Endothelial cell of umbilical vein (primary cell): ENCODE measurements at regions not wholly inside any gene's neighbourhood (a gene's known extent, or its start where the extent isn't known, plus 50 kb on each side); places are given as distances from the start of the nearest gene placed in this dataset.

Experiments used
- BruUV-seq: library from RNA; stranded (reverse); fragments of 400-500 nt; replicated peaks from 2 replicates; lab custom pipeline; 2021; lab: Mats Ljungman, UMichigan
- CTCF ChIA-PET: fragments of 300-600, 350-600 bp; sonication (Branson Sonifier 250); formaldehyde crosslinking; loops from one replicate; lab custom pipeline; 2021; ENCODE audit warnings: antibody characterized with exemption, inconsistent platforms; lab: Charles Lee
- POLR2A ChIA-PET: fragments of 300-600, 350-600 bp; sonication (Branson Sonifier 250); formaldehyde crosslinking; loops from one replicate; lab custom pipeline; 2021; ENCODE audit warnings: antibody characterized with exemption, inconsistent platforms; lab: Charles Lee
- DNase-seq: peaks from one replicate; pipeline ENCODE4 v3.0.0-alpha.2; 2011; ENCODE audit warnings: low read depth, low spot score
- FAIRE-seq: peaks from 2 replicates; lab custom pipeline; 2011; peaks lifted over from hg19 to GRCh38; lab: Jason Lieb, UNC
- H2AFZ ChIP-seq: 2 replicates; pipeline ENCODE4 v1.6.0; 2012; ENCODE audit warnings: low read depth, low read length, control low read depth, inconsistent platforms
- H3K27ac ChIP-seq: 2 replicates; pipeline ENCODE4 v1.5.1; 2011; ENCODE audit warnings: low read depth, mild to moderate bottlenecking, control low read depth, low read length, moderate library complexity; ENCODE audit not compliant: insufficient read depth
- H3K27me3 ChIP-seq, 2 experiments: 2 replicates each; pipeline versions ENCODE4 v1.6.0 to v1.6.1; 2011; ENCODE audit warnings: low read length in 2 of 2, mixed read lengths in 1 of 2; ENCODE audit not compliant: control insufficient read depth in 2 of 2, insufficient read depth in 2 of 2
- H3K36me3 ChIP-seq, 2 experiments: 2 replicates in 1 of 2; 3 replicates in 1 of 2; pipeline ENCODE4 v1.5.1; 2011; ENCODE audit warnings: low read length in 2 of 2, mild to moderate bottlenecking in 1 of 2, moderate library complexity in 1 of 2; ENCODE audit not compliant: control insufficient read depth in 2 of 2, insufficient read depth in 2 of 2; ENCODE audit errors: extremely low read depth in 1 of 2
- H3K4me1 ChIP-seq: 3 replicates; pipeline ENCODE4 v1.5.1; 2011; ENCODE audit warnings: mild to moderate bottlenecking, low read length; ENCODE audit not compliant: control insufficient read depth, insufficient read depth; ENCODE audit errors: extremely low read depth
- H3K4me2 ChIP-seq: 2 replicates; pipeline ENCODE4 v1.6.1; 2011; ENCODE audit warnings: low read length, control low read depth, mixed read lengths; ENCODE audit not compliant: insufficient read depth
- H3K4me3 ChIP-seq, 3 experiments: fragments of 200-600 bp in 1 of 3; sonication (generic), shearing (Covaris generic) in 1 of 3; replicated peaks in 1 of 3; 2 replicates each; pipeline ENCODE4 v1.5.1; 2011 to 2016; ENCODE audit warnings: control low read depth in 3 of 3, low read length in 3 of 3, mild to moderate bottlenecking in 2 of 3, inconsistent platforms in 1 of 3, low read depth in 1 of 3, moderate library complexity in 1 of 3; ENCODE audit not compliant: insufficient read depth in 1 of 3
- H3K79me2 ChIP-seq: 2 replicates; pipeline ENCODE4 v1.6.0; 2012; ENCODE audit warnings: low read length, inconsistent platforms; ENCODE audit not compliant: control insufficient read depth, insufficient read depth
- H3K9ac ChIP-seq: replicated peaks from 2 replicates; pipeline ENCODE3; 2011; ENCODE audit warnings: low read length, control low read depth; ENCODE audit not compliant: insufficient read depth; ENCODE audit errors: extremely low read depth
- H3K9me1 ChIP-seq: replicated peaks from 3 replicates; pipeline ENCODE4 v1.6.0; 2011; ENCODE audit warnings: mild to moderate bottlenecking, low read length; ENCODE audit not compliant: control insufficient read depth, insufficient read depth; ENCODE audit errors: extremely low read depth
- H3K9me3 ChIP-seq: replicated peaks from 2 replicates; pipeline ENCODE4 v1.5.1; 2012; ENCODE audit warnings: low read length, inconsistent platforms; ENCODE audit not compliant: control insufficient read depth, insufficient read depth
- H4K20me1 ChIP-seq: replicated peaks from 2 replicates; pipeline ENCODE3; 2011; ENCODE audit warnings: mild to moderate bottlenecking, low read length; ENCODE audit not compliant: control insufficient read depth, insufficient read depth; ENCODE audit errors: extremely low read depth
- EZH2 ChIP-seq: IDR thresholded peaks from 2 replicates; pipeline ENCODE4 v1.6.1; 2012; ENCODE audit warnings: borderline replicate concordance, low read depth, mild to moderate bottlenecking, moderate library complexity, low read length, inconsistent platforms; ENCODE audit not compliant: severe bottlenecking
- FOS ChIP-seq: IDR thresholded peaks from 2 replicates; pipeline ENCODE4 v1.6.1; 2011; ENCODE audit warnings: mild to moderate bottlenecking, low read length, moderate library complexity, borderline replicate concordance; ENCODE audit not compliant: insufficient read depth
- GATA2 ChIP-seq: IDR thresholded peaks from 2 replicates; pipeline ENCODE4 v1.7.0; 2011; ENCODE audit warnings: low read depth, mild to moderate bottlenecking, moderate library complexity, mixed read lengths, low read length; ENCODE audit not compliant: insufficient read length, insufficient read depth
- JUN ChIP-seq: IDR thresholded peaks from 2 replicates; pipeline ENCODE4 v1.6.1; 2011; ENCODE audit warnings: borderline replicate concordance, low read depth; ENCODE audit not compliant: insufficient read length, insufficient read depth
- MAX ChIP-seq: IDR thresholded peaks from 2 replicates; pipeline ENCODE4 v1.6.1; 2011; ENCODE audit not compliant: insufficient read depth, insufficient read length
- MYC ChIP-seq: IDR thresholded peaks from one replicate; pipeline ENCODE4 v1.6.1; 2011; ENCODE audit warnings: mild to moderate bottlenecking, low read depth, low read length
- POLR2A ChIP-seq: IDR thresholded peaks from 2 replicates; pipeline ENCODE4 v1.6.1; 2012; ENCODE audit warnings: low read depth, mild to moderate bottlenecking, control low read depth, low read length
- POLR2AphosphoS5 ChIP-seq: IDR thresholded peaks from 2 replicates; pipeline ENCODE4 v1.6.1; 2012; ENCODE audit warnings: low read depth, mild to moderate bottlenecking, control low read depth, low read length, moderate library complexity; ENCODE audit not compliant: insufficient read depth
- dilution Hi-C: fragments of 300-500 bp; cut with MboI; formaldehyde crosslinking; loops from one replicate; pipeline ENCODE4 v1.15.0; 2019; ENCODE audit warnings: low sequenced_read_pairs; ENCODE audit not compliant: extremely low pct_ligation_motif_present
- intact Hi-C: fragments of 100-400 bp; cut with micrococcal nuclease; formaldehyde crosslinking; loops from one replicate; pipeline ENCODE4 v1.10.0; 2022
- TF ChIP-seq, protein P1 (sequence below), 2 donors: IDR thresholded peaks; 1 replicate in 1 of 2; 2 replicates in 1 of 2; pipeline ENCODE4 v1.5.1; 2011; ENCODE audit warnings: low read length in 2 of 2, mild to moderate bottlenecking in 2 of 2, moderate library complexity in 2 of 2, control low read depth in 1 of 2, inconsistent platforms in 1 of 2, low read depth in 1 of 2; ENCODE audit not compliant: insufficient read depth in 1 of 2; ENCODE audit errors: extremely low read depth in 1 of 2

- CTCF ChIA-PET: no interaction called here
- no peak for FAIRE-seq
Observed at GRCh38 chr10:108421266-108421665, 1256.8 kb upstream of the SORCS1 start.

More at GRCh38 chr10:108421266-108421665, 1256.8 kb upstream of the SORCS1 start:
- dilution Hi-C loops: no loop called here
- peaks cover 2% of the 10 kb centered on the region for H3K9me3 ChIP-seq
- H4K20me1 ChIP-seq: no peaks in the 10 kb centered on the region
- intact Hi-C loops: no loop called here
- no peak for DNase-seq
- POLR2A ChIA-PET: no interaction called here
- no peaks in the 10 kb centered on the region for H3K27me3 ChIP-seq
- no peak overlapping the region for H2AFZ ChIP-seq
- no peaks in the 10 kb centered on the region for H3K4me1 ChIP-seq
- TF ChIP-seq, protein P1, sequence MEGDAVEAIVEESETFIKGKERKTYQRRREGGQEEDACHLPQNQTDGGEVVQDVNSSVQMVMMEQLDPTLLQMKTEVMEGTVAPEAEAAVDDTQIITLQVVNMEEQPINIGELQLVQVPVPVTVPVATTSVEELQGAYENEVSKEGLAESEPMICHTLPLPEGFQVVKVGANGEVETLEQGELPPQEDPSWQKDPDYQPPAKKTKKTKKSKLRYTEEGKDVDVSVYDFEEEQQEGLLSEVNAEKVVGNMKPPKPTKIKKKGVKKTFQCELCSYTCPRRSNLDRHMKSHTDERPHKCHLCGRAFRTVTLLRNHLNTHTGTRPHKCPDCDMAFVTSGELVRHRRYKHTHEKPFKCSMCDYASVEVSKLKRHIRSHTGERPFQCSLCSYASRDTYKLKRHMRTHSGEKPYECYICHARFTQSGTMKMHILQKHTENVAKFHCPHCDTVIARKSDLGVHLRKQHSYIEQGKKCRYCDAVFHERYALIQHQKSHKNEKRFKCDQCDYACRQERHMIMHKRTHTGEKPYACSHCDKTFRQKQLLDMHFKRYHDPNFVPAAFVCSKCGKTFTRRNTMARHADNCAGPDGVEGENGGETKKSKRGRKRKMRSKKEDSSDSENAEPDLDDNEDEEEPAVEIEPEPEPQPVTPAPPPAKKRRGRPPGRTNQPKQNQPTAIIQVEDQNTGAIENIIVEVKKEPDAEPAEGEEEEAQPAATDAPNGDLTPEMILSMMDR (IDR thresholded peaks at IDR 0.05; ENCODE audit: extremely low read depth in 1 of 2, insufficient read depth in 1 of 2, low read depth in 1 of 2, low read length in 2 of 2): no peak
- TF ChIP-seq EZH2 (no peak), MYC (no peak), FOS (no peak), MAX (no peak), JUN (no peak), GATA2 (no peak), POLR2A (no peak), POLR2AphosphoS5 (no peak)
- H3K9me1 ChIP-seq: no peaks in the 10 kb centered on the region
- no TSS peak for BruUV-seq
- no peak overlapping the region for H3K4me2 ChIP-seq
- H3K27ac ChIP-seq: no peak overlapping the region
- H3K4me3 ChIP-seq: no peak overlapping the region
- H3K79me2 ChIP-seq: no peaks in the 10 kb centered on the region
- no peak overlapping the region for H3K9ac ChIP-seq
- no peaks in the 10 kb centered on the region for H3K36me3 ChIP-seq
